CD14-positive monocyte (primary cell): ENCODE measurements at regions not wholly inside any gene's neighbourhood (a gene's known extent, or its start where the extent isn't known, plus 50 kb on each side); places are given as distances from the start of the nearest gene placed in this dataset.
A peak's percentile ranks its signal among the peaks of the same experiment; 100 is the strongest.

Experiments
- DNase-seq, 3 donors: peaks; one replicate each; pipeline ENCODE4 v3.0.0-alpha.2; 2011 to 2022
- H2AFZ ChIP-seq: 2 replicates; pipeline ENCODE4 v1.6.0; 2012; ENCODE audit warnings: mild to moderate bottlenecking, low read depth, low read length, inconsistent platforms; ENCODE audit not compliant: insufficient read depth, poor library complexity, severe bottlenecking
- H3K27ac ChIP-seq, 2 donors: 1 replicate in 1 of 2; 2 replicates in 1 of 2; pipeline ENCODE4 v1.5.1; 2012 to 2013; ENCODE audit warnings: low read length in 2 of 2, control low read depth in 1 of 2, inconsistent platforms in 1 of 2, low read depth in 1 of 2, mild to moderate bottlenecking in 1 of 2
- H3K27me3 ChIP-seq, 2 donors: one replicate each; pipeline versions ENCODE4 v1.6.0 to v1.6.1; 2011 to 2013; ENCODE audit warnings: low read length in 2 of 2; ENCODE audit not compliant: control insufficient read depth in 2 of 2, insufficient read depth in 2 of 2
- H3K36me3 ChIP-seq, 2 donors: replicated peaks in 1 of 2; 1 replicate in 1 of 2; 2 replicates in 1 of 2; pipeline versions ENCODE4 v1.5.1 to v1.6.1; 2012 to 2013; ENCODE audit warnings: low read length in 2 of 2, control low read depth in 1 of 2, inconsistent platforms in 1 of 2, mild to moderate bottlenecking in 1 of 2; ENCODE audit not compliant: insufficient read depth in 2 of 2, control insufficient read depth in 1 of 2
- H3K4me1 ChIP-seq, 2 donors: 1 replicate in 1 of 2; 2 replicates in 1 of 2; pipeline versions ENCODE4 v1.5.1 to v1.6.1; 2012 to 2013; ENCODE audit warnings: low read length in 2 of 2, control low read depth in 1 of 2, inconsistent platforms in 1 of 2, mild to moderate bottlenecking in 1 of 2, moderate library complexity in 1 of 2; ENCODE audit not compliant: insufficient read depth in 2 of 2, control insufficient read depth in 1 of 2
- H3K4me2 ChIP-seq: replicated peaks from 2 replicates; pipeline ENCODE3; 2012; ENCODE audit warnings: low read length, moderate library complexity, mild to moderate bottlenecking; ENCODE audit not compliant: poor library complexity, severe bottlenecking; ENCODE audit errors: extremely low read depth
- H3K4me3 ChIP-seq, 3 experiments: fragments of 200-600 bp in 1 of 3; sonication (generic) in 1 of 3; replicated peaks in 1 of 3; 1 replicate in 2 of 3; 2 replicates in 1 of 3; pipeline ENCODE4 v1.5.1; 2011 to 2013; ENCODE audit warnings: low read length in 3 of 3, mild to moderate bottlenecking in 3 of 3, control low read depth in 2 of 3, low read depth in 2 of 3, inconsistent platforms in 1 of 3, moderate library complexity in 1 of 3
- H3K79me2 ChIP-seq: 2 replicates; pipeline ENCODE4 v1.6.0; 2012; ENCODE audit warnings: mild to moderate bottlenecking, control low read depth, inconsistent platforms, low read length, moderate library complexity; ENCODE audit not compliant: insufficient read depth
- H3K9ac ChIP-seq: 2 replicates; pipeline ENCODE4 v1.6.0; 2017; ENCODE audit warnings: low read length, mild to moderate bottlenecking; ENCODE audit not compliant: insufficient read depth, poor library complexity, severe bottlenecking
- H3K9me3 ChIP-seq, 2 donors: replicated peaks in 1 of 2; 1 replicate in 1 of 2; 2 replicates in 1 of 2; pipeline versions ENCODE4 v1.5.1 to v1.6.1; 2012 to 2013; ENCODE audit warnings: low read length in 2 of 2, control low read depth in 1 of 2; ENCODE audit not compliant: control insufficient read depth in 1 of 2, insufficient read depth in 1 of 2
- H4K20me1 ChIP-seq: 2 replicates; pipeline ENCODE4 v1.6.0; 2012; ENCODE audit warnings: mild to moderate bottlenecking, low read length, control low read depth, moderate library complexity; ENCODE audit not compliant: insufficient read depth
- H3K27ac Mint-ChIP-seq, 7 donors: one replicate each; pipeline ENCODE4 v1.8.0; 2020; ENCODE audit warnings: mild to moderate bottlenecking in 7 of 7, mixed read lengths in 7 of 7, moderate library complexity in 6 of 7, inconsistent platforms in 2 of 7
- H3K27me3 Mint-ChIP-seq, 3 donors: one replicate each; pipeline ENCODE4 v1.8.0; 2021 to 2022; ENCODE audit warnings: low read depth in 3 of 3, mild to moderate bottlenecking in 3 of 3, mixed read lengths in 3 of 3, moderate library complexity in 3 of 3, inconsistent platforms in 1 of 3
- H3K36me3 Mint-ChIP-seq, 2 donors: one replicate each; pipeline ENCODE4 v1.8.0; 2020; ENCODE audit warnings: mixed read lengths in 2 of 2, inconsistent platforms in 1 of 2, mild to moderate bottlenecking in 1 of 2
- H3K4me1 Mint-ChIP-seq: one replicate; pipeline ENCODE4 v1.8.0; 2020; ENCODE audit warnings: mild to moderate bottlenecking, mixed read lengths
- H3K4me3 Mint-ChIP-seq, 2 donors: one replicate each; pipeline ENCODE4 v1.8.0; 2020; ENCODE audit warnings: mild to moderate bottlenecking in 2 of 2, mixed read lengths in 2 of 2, moderate library complexity in 1 of 2
- H3K9me3 Mint-ChIP-seq, 7 donors: one replicate each; pipeline ENCODE4 v1.8.0; 2020 to 2022; ENCODE audit warnings: mixed read lengths in 7 of 7, mild to moderate bottlenecking in 6 of 7, moderate library complexity in 6 of 7, inconsistent platforms in 2 of 7
- WGBS: methylation state at CpG from one replicate; pipeline ENCODE4 v1.1.5; 2013; ENCODE audit warnings: missing lambda C conversion rate; ENCODE audit not compliant: insufficient coverage; 5-methylcytosine and 5-hydroxymethylcytosine counted together
- intact Hi-C, 2 donors: fragments of 100-400 bp; cut with micrococcal nuclease; formaldehyde crosslinking; loops; one replicate each; pipeline versions ENCODE4 v1.15.0 to v1.15.1; 2023
- TF ChIP-seq, protein P1 (sequence below): fragments of 200-600 bp; IDR thresholded peaks from one replicate; pipeline ENCODE4 v1.8.0; 2022; ENCODE audit warnings: antibody characterized with exemption, mild to moderate bottlenecking

- H3K79me2 ChIP-seq = no peaks in the 10 kb centered on the region
- H3K27ac ChIP-seq = no peak overlapping the region
- H3K9ac ChIP-seq = no peak overlapping the region
- Mint-ChIP-seq H3K4me3 (peak overlapping the region in 1 of 2 donors; percentile 23), H3K36me3 (no peaks in the 10 kb centered on the region), H3K9me3 (no peaks in the 10 kb centered on the region), H3K27ac (no peak overlapping the region), H3K4me1 (no peaks in the 10 kb centered on the region), H3K27me3 (peaks cover 29 to 53% (median 38%) of the 10 kb centered on the region in 3 donors)
- no peaks in the 10 kb centered on the region for H4K20me1 ChIP-seq
- no peaks in the 10 kb centered on the region for H3K4me1 ChIP-seq
- TF ChIP-seq, protein P1, sequence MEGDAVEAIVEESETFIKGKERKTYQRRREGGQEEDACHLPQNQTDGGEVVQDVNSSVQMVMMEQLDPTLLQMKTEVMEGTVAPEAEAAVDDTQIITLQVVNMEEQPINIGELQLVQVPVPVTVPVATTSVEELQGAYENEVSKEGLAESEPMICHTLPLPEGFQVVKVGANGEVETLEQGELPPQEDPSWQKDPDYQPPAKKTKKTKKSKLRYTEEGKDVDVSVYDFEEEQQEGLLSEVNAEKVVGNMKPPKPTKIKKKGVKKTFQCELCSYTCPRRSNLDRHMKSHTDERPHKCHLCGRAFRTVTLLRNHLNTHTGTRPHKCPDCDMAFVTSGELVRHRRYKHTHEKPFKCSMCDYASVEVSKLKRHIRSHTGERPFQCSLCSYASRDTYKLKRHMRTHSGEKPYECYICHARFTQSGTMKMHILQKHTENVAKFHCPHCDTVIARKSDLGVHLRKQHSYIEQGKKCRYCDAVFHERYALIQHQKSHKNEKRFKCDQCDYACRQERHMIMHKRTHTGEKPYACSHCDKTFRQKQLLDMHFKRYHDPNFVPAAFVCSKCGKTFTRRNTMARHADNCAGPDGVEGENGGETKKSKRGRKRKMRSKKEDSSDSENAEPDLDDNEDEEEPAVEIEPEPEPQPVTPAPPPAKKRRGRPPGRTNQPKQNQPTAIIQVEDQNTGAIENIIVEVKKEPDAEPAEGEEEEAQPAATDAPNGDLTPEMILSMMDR = no peak
- H3K9me3 ChIP-seq = no peaks in the 10 kb centered on the region
- DNase-seq = no peak
- intact Hi-C loops = no loop called here
- no peak overlapping the region for H3K4me2 ChIP-seq
- H3K36me3 ChIP-seq = no peaks in the 10 kb centered on the region
- H3K4me3 ChIP-seq = no peak overlapping the region
- peaks cover 44 to 65% of the 10 kb centered on the region in 2 donors for H3K27me3 ChIP-seq
- no peak overlapping the region for H2AFZ ChIP-seq
- 89% methylated on average over 5 of the region's 11 CpGs for WGBS
These were observed 378.3 kb downstream of the MTX2 start for GRCh38 chr2:176647325-176648165.

- TF ChIP-seq, protein P1 = no peak
- H2AFZ ChIP-seq = no peak overlapping the region
- Mint-ChIP-seq H3K27ac (no peak overlapping the region), H3K36me3 (no peaks in the 10 kb centered on the region), H3K4me1 (no peaks in the 10 kb centered on the region), H3K4me3 (peak overlapping the region in 1 of 2 donors; percentile 1), H3K9me3 (no peaks in the 10 kb centered on the region), H3K27me3 (peaks cover 25 to 46% (median 28%) of the 10 kb centered on the region in 3 donors)
- no peaks in the 10 kb centered on the region for H3K36me3 ChIP-seq
- H3K9me3 ChIP-seq = no peaks in the 10 kb centered on the region
- no peak overlapping the region for H3K9ac ChIP-seq
- H3K27ac ChIP-seq = no peak overlapping the region
- no peak overlapping the region for H3K4me2 ChIP-seq
- H3K27me3 ChIP-seq = peaks cover 42 to 53% of the 10 kb centered on the region in 2 donors
- intact Hi-C loops = no loop called here
- no peaks in the 10 kb centered on the region for H4K20me1 ChIP-seq
- no peak overlapping the region for H3K4me3 ChIP-seq
- 87% methylated on average over 6 of the region's 8 CpGs for WGBS
- DNase-seq = no peak
- no peaks in the 10 kb centered on the region for H3K79me2 ChIP-seq
- no peaks in the 10 kb centered on the region for H3K4me1 ChIP-seq
These were observed 379.6 kb downstream of the MTX2 start for GRCh38 chr2:176648700-176649297.
